Thyroid gland (tissue), 4 donors: ENCODE measurements at regions not wholly inside any gene's neighbourhood (a gene's known extent, or its start where the extent isn't known, plus 50 kb on each side); places are given as distances from the start of the nearest gene placed in this dataset.

ENCODE experiments used
- POLR2A ChIP-seq, 2 donors: fragments of 450-650 bp; IDR thresholded peaks; one replicate each; pipeline ENCODE4 v1.6.1; 2017; ENCODE audit warnings: antibody characterized with exemption in 2 of 2, mild to moderate bottlenecking in 2 of 2, moderate library complexity in 1 of 2
- TF ChIP-seq, protein P1 (sequence below), 6 experiments: fragments of 200-600 bp in 3 of 6; fragments of 450-650 bp in 3 of 6; sonication (generic) in 3 of 6; IDR thresholded peaks; one replicate each; pipeline ENCODE4 v1.5.1; 2016 to 2019; ENCODE audit warnings: antibody characterized with exemption in 6 of 6, mild to moderate bottlenecking in 2 of 6, inconsistent platforms in 1 of 6, moderate library complexity in 1 of 6

DNA sequence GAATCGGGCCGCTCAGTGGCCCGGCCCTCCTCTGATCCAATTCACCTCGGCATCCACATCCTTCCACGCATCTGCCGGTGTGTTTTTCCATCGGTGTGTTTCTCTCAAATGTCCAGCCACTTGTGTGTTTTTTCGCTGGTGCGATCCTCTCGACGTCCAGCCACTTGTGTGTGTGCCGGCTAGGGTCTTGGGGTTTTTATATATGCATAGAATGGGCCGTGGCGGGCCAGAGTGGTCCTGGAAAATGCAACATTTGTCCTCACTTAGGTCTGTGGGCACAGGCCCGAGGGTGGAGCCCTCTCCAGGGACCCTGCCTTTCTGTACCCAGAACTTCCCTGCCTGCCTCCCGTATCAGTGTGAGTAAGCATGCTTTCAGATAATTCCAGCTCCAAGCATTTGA lies 1106.4 kb downstream of the AMY1C start:
- TF ChIP-seq, protein P1, sequence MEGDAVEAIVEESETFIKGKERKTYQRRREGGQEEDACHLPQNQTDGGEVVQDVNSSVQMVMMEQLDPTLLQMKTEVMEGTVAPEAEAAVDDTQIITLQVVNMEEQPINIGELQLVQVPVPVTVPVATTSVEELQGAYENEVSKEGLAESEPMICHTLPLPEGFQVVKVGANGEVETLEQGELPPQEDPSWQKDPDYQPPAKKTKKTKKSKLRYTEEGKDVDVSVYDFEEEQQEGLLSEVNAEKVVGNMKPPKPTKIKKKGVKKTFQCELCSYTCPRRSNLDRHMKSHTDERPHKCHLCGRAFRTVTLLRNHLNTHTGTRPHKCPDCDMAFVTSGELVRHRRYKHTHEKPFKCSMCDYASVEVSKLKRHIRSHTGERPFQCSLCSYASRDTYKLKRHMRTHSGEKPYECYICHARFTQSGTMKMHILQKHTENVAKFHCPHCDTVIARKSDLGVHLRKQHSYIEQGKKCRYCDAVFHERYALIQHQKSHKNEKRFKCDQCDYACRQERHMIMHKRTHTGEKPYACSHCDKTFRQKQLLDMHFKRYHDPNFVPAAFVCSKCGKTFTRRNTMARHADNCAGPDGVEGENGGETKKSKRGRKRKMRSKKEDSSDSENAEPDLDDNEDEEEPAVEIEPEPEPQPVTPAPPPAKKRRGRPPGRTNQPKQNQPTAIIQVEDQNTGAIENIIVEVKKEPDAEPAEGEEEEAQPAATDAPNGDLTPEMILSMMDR (IDR thresholded peaks at IDR 0.05): no peak
- no peak for TF ChIP-seq POLR2A (IDR thresholded peaks at IDR 0.05)
